Right atrium auricular region (tissue), 2 donors: ENCODE measurements at regions not wholly inside any gene's neighbourhood (a gene's known extent, or its start where the extent isn't known, plus 50 kb on each side); places are given as distances from the start of the nearest gene placed in this dataset.
"Not testable (repeated sequence)": the region's sequence is repeated elsewhere in the genome, so short reads cannot be mapped to it uniquely, and the experiment has no call there.

ENCODE experiments used
- DNase-seq: peaks from one replicate; pipeline ENCODE4 v3.0.0-alpha.2; 2019; ENCODE audit warnings: low spot score
- H3K27ac ChIP-seq, 2 donors: fragments of 200-600 bp; sonication (generic); 1 replicate in 1 of 2; 2 replicates in 1 of 2; pipeline ENCODE4 v1.5.1; 2016 to 2019
- H3K27me3 ChIP-seq, 2 donors: fragments of 200-600 bp; sonication (generic); one replicate each; pipeline versions ENCODE4 v1.5.1 to v1.6.0; 2017 to 2019
- H3K36me3 ChIP-seq: fragments of 200-600 bp; sonication (generic); one replicate; pipeline ENCODE4 v1.5.1; 2016
- H3K4me1 ChIP-seq, 2 donors: fragments of 200-600 bp; sonication (generic); one replicate each; pipeline versions ENCODE4 v1.5.1 to v1.6.0; 2017 to 2019
- H3K4me3 ChIP-seq, 2 donors: fragments of 200-600 bp; sonication (generic); 1 replicate in 1 of 2; 2 replicates in 1 of 2; pipeline ENCODE4 v1.5.1; 2017 to 2019; ENCODE audit warnings: mild to moderate bottlenecking in 1 of 2, moderate library complexity in 1 of 2
- H3K9me3 ChIP-seq, 2 donors: fragments of 200-600 bp; sonication (generic); one replicate each; pipeline ENCODE4 v1.5.1; 2019
- CTCF ChIP-seq, 2 donors: fragments of 200-600 bp; sonication (generic); IDR thresholded peaks; one replicate each; pipeline ENCODE4 v1.5.1; 2019; ENCODE audit warnings: antibody characterized with exemption in 2 of 2

- no peak for DNase-seq
- H3K36me3 ChIP-seq = no peaks in the 10 kb centered on the region
- TF ChIP-seq CTCF (IDR thresholded peaks at IDR 0.05) = no peak
- H3K27me3 ChIP-seq = no peaks in the 10 kb centered on the region
- peak overlapping the region; percentile 19 to 33 for H3K27ac ChIP-seq
- no peaks in the 10 kb centered on the region for H3K9me3 ChIP-seq
- H3K4me1 ChIP-seq = peaks cover 0 to 13% of the 10 kb centered on the region in 2 donors
- H3K4me3 ChIP-seq = no peak overlapping the region
Measured at GRCh38 chr15:68492855-68493254, 60.9 kb upstream of the ITGA11 start.

DNA sequence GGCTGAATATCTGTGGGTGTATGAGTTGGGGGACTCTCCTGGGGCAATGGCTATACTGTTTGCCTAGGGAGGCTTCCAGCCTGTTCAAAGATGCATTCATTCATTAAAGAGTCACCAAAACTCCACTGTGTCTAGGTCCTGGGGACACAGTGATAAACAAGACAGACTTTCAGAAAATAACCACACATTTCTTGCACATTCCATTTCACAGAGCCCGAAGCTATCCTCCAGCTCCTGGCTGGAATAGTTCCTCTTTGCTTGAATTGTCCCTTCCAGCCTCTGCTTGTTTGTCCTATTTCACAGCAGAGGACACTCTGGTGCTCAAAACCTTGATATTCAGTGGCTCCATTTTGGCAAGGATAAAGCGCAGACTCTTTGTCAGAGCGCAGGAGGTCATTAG, 61.7 kb upstream of the ITGA11 start:
- Histone ChIP-seq H3K4me3 (no peak overlapping the region), H3K4me1 (peaks cover 0 to 13% of the 10 kb centered on the region in 2 donors), H3K36me3 (no peaks in the 10 kb centered on the region), H3K9me3 (no peaks in the 10 kb centered on the region), H3K27ac (peak overlapping the region in 1 of 2 donors; percentile 17), H3K27me3 (no peaks in the 10 kb centered on the region)
- TF ChIP-seq CTCF (IDR thresholded peaks at IDR 0.05) = no peak
- no peak for DNase-seq

- no peak for TF ChIP-seq CTCF (IDR thresholded peaks at IDR 0.05)
- no peak overlapping the region for H3K4me3 ChIP-seq
- no peak for DNase-seq
- no peaks in the 10 kb centered on the region for H3K27me3 ChIP-seq
- no peaks in the 10 kb centered on the region for H3K36me3 ChIP-seq
- H3K9me3 ChIP-seq = no peaks in the 10 kb centered on the region
- no peak overlapping the region for H3K27ac ChIP-seq
- peaks cover 0 to 13% of the 10 kb centered on the region in 2 donors for H3K4me1 ChIP-seq
Measured at GRCh38 chr15:68494573-68495110, 62.7 kb upstream of the ITGA11 start.

DNA sequence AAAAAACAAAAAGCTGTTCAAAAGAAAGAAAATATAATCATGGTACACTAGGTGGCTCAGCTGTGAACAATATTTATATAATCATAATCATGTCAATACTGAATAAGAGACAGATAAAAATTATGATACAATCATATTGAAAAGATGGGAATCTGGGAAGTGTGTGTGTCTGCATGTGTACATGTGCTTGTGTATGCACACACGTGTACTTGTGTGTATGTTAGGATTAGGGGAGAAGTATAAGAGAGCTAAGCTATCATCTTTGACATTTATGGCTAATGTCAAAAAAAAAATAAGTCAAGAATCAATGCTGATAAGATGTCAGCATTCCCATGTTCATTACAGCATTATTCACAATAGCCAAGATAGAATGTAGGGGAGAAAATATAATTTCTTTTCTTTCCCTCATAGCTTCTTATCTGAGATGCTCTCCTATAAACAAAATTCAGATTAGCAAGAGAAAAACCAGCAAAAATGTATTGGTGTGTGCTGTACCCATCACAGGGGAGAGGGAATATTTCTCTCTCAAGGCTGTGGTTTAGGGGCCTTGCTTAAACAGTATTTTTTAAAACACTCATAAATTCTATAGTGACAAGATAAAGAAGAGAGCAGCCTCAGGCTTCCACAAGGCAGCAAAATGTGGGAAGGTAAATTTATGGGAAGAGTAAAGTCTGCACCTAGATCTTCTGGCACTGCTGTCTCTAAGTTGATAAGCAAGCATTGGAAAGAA, 63.4 kb upstream of the ITGA11 start:
- TF ChIP-seq CTCF (IDR thresholded peaks at IDR 0.05) = no peak
- Histone ChIP-seq H3K4me3 (no peak overlapping the region), H3K36me3 (no peaks in the 10 kb centered on the region), H3K27me3 (no peaks in the 10 kb centered on the region), H3K4me1 (peaks cover 0 to 15% of the 10 kb centered on the region in 2 donors), H3K27ac (no peak overlapping the region), H3K9me3 (no peaks in the 10 kb centered on the region)
- DNase-seq = no peak

- no peaks in the 10 kb centered on the region for H3K27me3 ChIP-seq
- no peak for DNase-seq
Measured at GRCh38 chr15:68495981-68496705, 64.2 kb upstream of the ITGA11 start.

DNA sequence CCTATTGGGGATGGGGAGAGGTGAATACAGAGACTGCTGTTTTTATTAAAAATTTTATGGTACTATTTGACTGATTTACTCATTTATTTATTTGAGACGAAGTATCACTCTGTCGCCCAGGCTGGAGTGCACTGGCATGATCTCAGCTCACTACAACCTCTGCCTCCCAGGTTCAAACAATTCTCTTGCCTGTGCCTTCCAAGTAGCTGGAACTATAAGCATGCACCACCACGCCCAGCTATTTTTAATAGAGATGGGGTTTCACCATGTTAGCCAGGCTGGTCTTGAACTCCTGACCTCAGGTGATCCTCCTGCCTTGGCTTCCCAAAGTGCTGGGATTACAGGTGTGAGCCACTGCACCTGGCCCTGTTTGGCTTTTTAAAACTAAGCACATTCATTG, 64.8 kb upstream of the ITGA11 start:
- not testable (repeated sequence) for H3K36me3 ChIP-seq, H3K9me3 ChIP-seq, H3K27ac ChIP-seq, DNase-seq, H3K4me3 ChIP-seq, H3K27me3 ChIP-seq
- H3K4me1 ChIP-seq = peaks cover 0 to 22% of the 10 kb centered on the region in 2 donors

More at GRCh38 chr15:68495981-68496705, 64.2 kb upstream of the ITGA11 start:
- no peak overlapping the region for H3K27ac ChIP-seq
- peaks cover 0 to 22% of the 10 kb centered on the region in 2 donors for H3K4me1 ChIP-seq
- no peak for TF ChIP-seq CTCF (IDR thresholded peaks at IDR 0.05)
- H3K4me3 ChIP-seq = no peak overlapping the region
- no peaks in the 10 kb centered on the region for H3K36me3 ChIP-seq
- no peaks in the 10 kb centered on the region for H3K9me3 ChIP-seq
